ENCODE measurements at regions not wholly inside any gene's neighbourhood (a gene's known extent, or its start where the extent isn't known, plus 50 kb on each side); places are given as distances from the start of the nearest gene placed in this dataset.
"Not testable (repeated sequence)": the region's sequence is repeated elsewhere in the genome, so short reads cannot be mapped to it uniquely, and the experiment has no call there.

GRCh38 chr11:41519696-41520095, 60.2 kb upstream of the LRRC4C start:
- no peak for ATAC-seq
- intact Hi-C loops (cut with DNase I), result no loop called here
- no peak for DNase-seq

GRCh38 chr11:41522391-41522790, 62.9 kb upstream of the LRRC4C start:
- DNase-seq, result no peak

GRCh38 chr11:41522899-41523672, 63.6 kb upstream of the LRRC4C start:
- ATAC-seq (no peak), DNase-seq (no peak)
- intact Hi-C loops (cut with DNase I), result no loop called here

More at GRCh38 chr11:41522391-41522790, 62.9 kb upstream of the LRRC4C start:
- no peak for ATAC-seq
- intact Hi-C loops (cut with DNase I), result no loop called here

GRCh38 chr11:41527530-41527929, 68.1 kb upstream of the LRRC4C start:
- intact Hi-C loops (cut with DNase I), result no loop called here
- no peak for DNase-seq
- ATAC-seq, result no peak

- intact Hi-C loops (cut with DNase I), result no loop called here
- no peak for DNase-seq
- ATAC-seq, result no peak
These were observed 73.0 kb upstream of the LRRC4C start for GRCh38 chr11:41532413-41532812.

GRCh38 chr11:41533761-41534160, 74.3 kb upstream of the LRRC4C start:
- DNase-seq (no peak), ATAC-seq (no peak)
- intact Hi-C loops (cut with DNase I), result no loop called here

GRCh38 chr11:41534391-41534790, 74.9 kb upstream of the LRRC4C start:
- intact Hi-C loops (cut with DNase I), result no loop called here
- ATAC-seq (no peak), DNase-seq (no peak)

- DNase-seq (no peak), ATAC-seq (no peak)
- intact Hi-C loops (cut with DNase I), result no loop called here
These were observed 75.4 kb upstream of the LRRC4C start for GRCh38 chr11:41534861-41535260.

GRCh38 chr11:41536021-41536568, 76.6 kb upstream of the LRRC4C start:
- DNase-seq, result no peak
- no peak for ATAC-seq
- intact Hi-C loops (cut with DNase I), result no loop called here

- ATAC-seq; DNase-seq; intact Hi-C loops (cut with DNase I): not testable (repeated sequence)
These were observed 85.5 kb upstream of the LRRC4C start for GRCh38 chr11:41544902-41545301.

- intact Hi-C loops (cut with DNase I), result no loop called here
- DNase-seq, result no peak
- ATAC-seq, result no peak
These were observed 119.1 kb upstream of the LRRC4C start for GRCh38 chr11:41578421-41579051.

GRCh38 chr11:41579546-41579945, 120.1 kb upstream of the LRRC4C start:
- intact Hi-C loops (cut with DNase I), result no loop called here
- DNase-seq (no peak), ATAC-seq (no peak)

GRCh38 chr11:41609511-41609910, 150.1 kb upstream of the LRRC4C start:
- no peak for ATAC-seq
- intact Hi-C loops (cut with DNase I), result no loop called here
- no peak for DNase-seq

- intact Hi-C loops (cut with DNase I), result no loop called here
- ATAC-seq (no peak), DNase-seq (no peak)
These were observed 153.0 kb upstream of the LRRC4C start for GRCh38 chr11:41612415-41612814.

GRCh38 chr11:41613326-41613725, 153.9 kb upstream of the LRRC4C start:
- ATAC-seq, result no peak
- no peak for DNase-seq

GRCh38 chr11:41622707-41623359, 163.4 kb upstream of the LRRC4C start:
- ATAC-seq, result no peak
- DNase-seq, result no peak
- intact Hi-C loops (cut with DNase I), result no loop called here

More at GRCh38 chr11:41613326-41613725, 153.9 kb upstream of the LRRC4C start:
- intact Hi-C loops (cut with DNase I), result no loop called here

- no peak for ATAC-seq
- no peak for DNase-seq
- intact Hi-C loops (cut with DNase I), result no loop called here
These were observed 200.5 kb upstream of the LRRC4C start for GRCh38 chr11:41659985-41660384.

- ATAC-seq, result no peak
- no peak for DNase-seq
- intact Hi-C loops (cut with DNase I), result no loop called here
These were observed 201.1 kb upstream of the LRRC4C start for GRCh38 chr11:41660585-41660984.

- ATAC-seq (no peak), DNase-seq (no peak)
- intact Hi-C loops (cut with DNase I), result no loop called here
These were observed 206.2 kb upstream of the LRRC4C start for GRCh38 chr11:41665441-41666360.

All from left cardiac atrium (tissue), 4 donors.